ENCODE measurements at regions not wholly inside any gene's neighbourhood (a gene's known extent, or its start where the extent isn't known, plus 50 kb on each side); places are given as distances from the start of the nearest gene placed in this dataset.

GRCh38 chrX:42691196-42691595, 86.8 kb downstream of the PPP1R2C start:
- no peak overlapping the region for H3K4me3 ChIP-seq (replicated peaks; ENCODE audit: low read depth, low read length)
- no peak for TF ChIP-seq CTCF (IDR thresholded peaks at IDR 0.05; ENCODE audit: low read depth, low read length, missing control alignments)
- DNase-seq (ENCODE audit: extremely low read depth, low read depth) = no peak

- no peak for TF ChIP-seq CTCF (IDR thresholded peaks at IDR 0.05; ENCODE audit: low read depth, low read length, missing control alignments)
- no peak for DNase-seq (ENCODE audit: extremely low read depth, low read depth)
- no peak overlapping the region for H3K4me3 ChIP-seq (replicated peaks; ENCODE audit: low read depth, low read length)
Measured at GRCh38 chrX:42686706-42687105, 91.3 kb downstream of the PPP1R2C start.

GRCh38 chrX:42686296-42686695, 91.7 kb downstream of the PPP1R2C start:
- DNase-seq (ENCODE audit: extremely low read depth, low read depth) = no peak
- no peak overlapping the region for H3K4me3 ChIP-seq (replicated peaks; ENCODE audit: low read depth, low read length)
- TF ChIP-seq CTCF (IDR thresholded peaks at IDR 0.05; ENCODE audit: low read depth, low read length, missing control alignments) = no peak

- no peak for TF ChIP-seq CTCF (IDR thresholded peaks at IDR 0.05; ENCODE audit: low read depth, low read length, missing control alignments)
- no peak for DNase-seq (ENCODE audit: extremely low read depth, low read depth)
- H3K4me3 ChIP-seq (replicated peaks; ENCODE audit: low read depth, low read length) = no peak overlapping the region
Measured at GRCh38 chrX:42684065-42684464, 93.9 kb downstream of the PPP1R2C start.

GRCh38 chrX:42680666-42681065, 97.3 kb downstream of the PPP1R2C start:
- no peak overlapping the region for H3K4me3 ChIP-seq (replicated peaks; ENCODE audit: low read depth, low read length)
- no peak for DNase-seq (ENCODE audit: extremely low read depth, low read depth)
- TF ChIP-seq CTCF (IDR thresholded peaks at IDR 0.05; ENCODE audit: low read depth, low read length, missing control alignments) = no peak

GRCh38 chrX:42678133-42678532, 99.8 kb downstream of the PPP1R2C start:
- no peak for DNase-seq (ENCODE audit: extremely low read depth, low read depth)
- TF ChIP-seq CTCF (IDR thresholded peaks at IDR 0.05; ENCODE audit: low read depth, low read length, missing control alignments) = peak; percentile 6
- no peak overlapping the region for H3K4me3 ChIP-seq (replicated peaks; ENCODE audit: low read depth, low read length)

GRCh38 chrX:42673301-42673810, 104.6 kb downstream of the PPP1R2C start:
- no peak for DNase-seq (ENCODE audit: extremely low read depth, low read depth)
- no peak for TF ChIP-seq CTCF (IDR thresholded peaks at IDR 0.05; ENCODE audit: low read depth, low read length, missing control alignments)
- H3K4me3 ChIP-seq (replicated peaks; ENCODE audit: low read depth, low read length) = no peak overlapping the region
